Glutamatergic neuron (in vitro differentiated cells): ENCODE measurements at regions not wholly inside any gene's neighbourhood (a gene's known extent, or its start where the extent isn't known, plus 50 kb on each side); places are given as distances from the start of the nearest gene placed in this dataset.

ENCODE experiments used
- DNase-seq: peaks from one replicate; pipeline ENCODE4 v3.0.0; 2022
- H3K27ac Mint-ChIP-seq: one replicate; pipeline ENCODE4 v1.8.0; 2020; ENCODE audit warnings: mild to moderate bottlenecking, mixed read lengths, inconsistent platforms; ENCODE audit not compliant: unreplicated experiment
- H3K27me3 Mint-ChIP-seq: one replicate; pipeline ENCODE4 v1.8.0; 2020; ENCODE audit warnings: mild to moderate bottlenecking, moderate library complexity, mixed read lengths, inconsistent platforms; ENCODE audit not compliant: unreplicated experiment
- H3K36me3 Mint-ChIP-seq: one replicate; pipeline ENCODE4 v1.8.0; 2020; ENCODE audit warnings: mild to moderate bottlenecking, mixed read lengths, inconsistent platforms; ENCODE audit not compliant: unreplicated experiment
- H3K4me1 Mint-ChIP-seq: one replicate; pipeline ENCODE4 v1.8.0; 2020; ENCODE audit warnings: mild to moderate bottlenecking, low read depth, mixed read lengths, inconsistent platforms; ENCODE audit not compliant: unreplicated experiment
- H3K4me3 Mint-ChIP-seq: one replicate; pipeline ENCODE4 v1.8.0; 2020; ENCODE audit warnings: mild to moderate bottlenecking, mixed read lengths, inconsistent platforms; ENCODE audit not compliant: unreplicated experiment
- H3K9me3 Mint-ChIP-seq: one replicate; pipeline ENCODE4 v1.8.0; 2020; ENCODE audit warnings: mild to moderate bottlenecking, moderate library complexity, mixed read lengths, inconsistent platforms; ENCODE audit not compliant: unreplicated experiment
- TF ChIP-seq, protein P1 (sequence below): fragments of 200-600 bp; sonication (generic); IDR thresholded peaks from one replicate; pipeline ENCODE4 v1.5.0; 2021; ENCODE audit not compliant: partially characterized antibody, unreplicated experiment

DNA sequence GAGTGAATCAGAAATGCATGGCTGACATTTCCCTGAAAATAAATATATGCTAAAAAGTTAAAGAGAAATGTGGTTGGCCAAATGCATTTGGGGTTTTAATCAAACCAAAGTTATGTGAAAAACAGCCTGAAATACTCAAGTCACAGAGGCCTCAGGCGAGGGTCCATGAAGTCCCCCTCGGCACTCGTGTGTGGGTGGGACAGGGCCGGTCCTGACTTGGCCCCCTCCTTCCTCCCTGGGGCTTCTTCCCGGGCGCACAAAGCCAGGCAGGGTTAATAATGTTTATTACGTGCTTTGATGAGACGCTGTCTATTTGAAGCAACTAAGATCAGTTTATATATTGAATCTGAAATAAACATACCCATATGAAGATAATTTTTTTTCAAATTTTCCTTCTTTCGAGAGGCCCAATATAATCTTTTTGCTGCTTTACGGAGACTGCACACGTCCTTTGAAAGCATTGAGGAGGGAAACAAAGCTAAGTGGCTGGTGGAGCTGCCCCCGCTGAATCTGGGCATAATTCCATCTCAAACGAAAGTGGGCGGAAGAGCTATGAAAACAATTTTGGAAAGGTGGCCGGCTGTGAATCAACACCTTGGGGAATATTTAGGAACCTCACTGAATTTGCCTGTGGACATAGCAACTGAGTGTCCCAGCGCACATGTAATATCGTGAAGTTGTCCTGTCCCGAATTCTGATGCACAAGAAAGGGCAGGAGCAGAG is 55.8 kb upstream of the SMOC2 start:
- Mint-ChIP-seq H3K27ac (no peak overlapping the region), H3K4me3 (no peak overlapping the region), H3K4me1 (peaks cover 2% of the 10 kb centered on the region), H3K27me3 (peaks cover 11% of the 10 kb centered on the region), H3K36me3 (no peaks in the 10 kb centered on the region), H3K9me3 (peaks cover 6% of the 10 kb centered on the region)
- DNase-seq = no peak
- TF ChIP-seq, protein P1, sequence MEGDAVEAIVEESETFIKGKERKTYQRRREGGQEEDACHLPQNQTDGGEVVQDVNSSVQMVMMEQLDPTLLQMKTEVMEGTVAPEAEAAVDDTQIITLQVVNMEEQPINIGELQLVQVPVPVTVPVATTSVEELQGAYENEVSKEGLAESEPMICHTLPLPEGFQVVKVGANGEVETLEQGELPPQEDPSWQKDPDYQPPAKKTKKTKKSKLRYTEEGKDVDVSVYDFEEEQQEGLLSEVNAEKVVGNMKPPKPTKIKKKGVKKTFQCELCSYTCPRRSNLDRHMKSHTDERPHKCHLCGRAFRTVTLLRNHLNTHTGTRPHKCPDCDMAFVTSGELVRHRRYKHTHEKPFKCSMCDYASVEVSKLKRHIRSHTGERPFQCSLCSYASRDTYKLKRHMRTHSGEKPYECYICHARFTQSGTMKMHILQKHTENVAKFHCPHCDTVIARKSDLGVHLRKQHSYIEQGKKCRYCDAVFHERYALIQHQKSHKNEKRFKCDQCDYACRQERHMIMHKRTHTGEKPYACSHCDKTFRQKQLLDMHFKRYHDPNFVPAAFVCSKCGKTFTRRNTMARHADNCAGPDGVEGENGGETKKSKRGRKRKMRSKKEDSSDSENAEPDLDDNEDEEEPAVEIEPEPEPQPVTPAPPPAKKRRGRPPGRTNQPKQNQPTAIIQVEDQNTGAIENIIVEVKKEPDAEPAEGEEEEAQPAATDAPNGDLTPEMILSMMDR = no peak

DNA sequence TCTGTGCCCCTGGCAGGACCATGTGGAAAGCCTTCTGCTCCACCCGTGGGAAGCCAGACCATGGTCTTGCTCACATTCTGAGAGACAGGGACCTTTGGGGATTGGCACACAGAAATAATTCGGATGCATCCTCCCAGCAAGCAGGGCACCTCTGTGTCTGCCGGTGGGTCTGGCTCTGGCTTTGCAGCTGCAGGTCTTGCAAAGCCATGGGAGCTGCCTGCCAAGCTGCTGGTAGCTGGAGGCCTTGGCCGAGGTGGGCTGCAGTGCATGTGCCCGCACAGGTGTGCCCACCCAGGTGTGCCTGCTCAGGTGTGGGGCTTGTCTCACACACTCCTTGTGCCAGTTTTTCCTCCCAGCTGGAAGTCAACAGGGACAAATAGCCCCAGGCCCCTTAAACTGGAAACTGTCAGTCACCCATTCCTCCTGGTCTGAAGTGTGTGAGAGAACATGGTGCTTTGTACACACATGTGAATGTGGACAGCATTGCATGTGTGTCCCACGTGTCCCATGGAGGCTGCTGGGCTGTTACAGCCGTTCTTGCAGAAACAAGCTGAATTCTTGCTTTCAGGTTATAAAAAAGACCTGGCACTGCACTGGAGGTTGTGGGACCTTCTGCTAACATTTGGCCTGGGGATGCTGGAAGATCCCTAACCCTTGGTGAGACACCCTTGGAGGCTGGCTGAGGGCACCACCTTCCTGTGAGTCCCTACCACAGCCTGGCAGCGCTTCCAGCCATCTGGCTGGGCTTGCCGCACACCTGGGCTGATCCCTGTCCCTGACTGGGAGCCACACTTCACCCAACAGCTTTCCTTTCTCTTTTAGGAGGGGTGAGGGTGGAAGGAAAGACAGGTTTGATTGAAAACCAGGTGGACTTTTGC is 54.9 kb upstream of the SMOC2 start:
- Mint-ChIP-seq H3K9me3 (peaks cover 2% of the 10 kb centered on the region), H3K4me1 (peaks cover 2% of the 10 kb centered on the region), H3K27me3 (peaks cover 8% of the 10 kb centered on the region), H3K4me3 (no peak overlapping the region), H3K27ac (no peak overlapping the region), H3K36me3 (no peaks in the 10 kb centered on the region)
- TF ChIP-seq, protein P1 = no peak
- no peak for DNase-seq

DNA sequence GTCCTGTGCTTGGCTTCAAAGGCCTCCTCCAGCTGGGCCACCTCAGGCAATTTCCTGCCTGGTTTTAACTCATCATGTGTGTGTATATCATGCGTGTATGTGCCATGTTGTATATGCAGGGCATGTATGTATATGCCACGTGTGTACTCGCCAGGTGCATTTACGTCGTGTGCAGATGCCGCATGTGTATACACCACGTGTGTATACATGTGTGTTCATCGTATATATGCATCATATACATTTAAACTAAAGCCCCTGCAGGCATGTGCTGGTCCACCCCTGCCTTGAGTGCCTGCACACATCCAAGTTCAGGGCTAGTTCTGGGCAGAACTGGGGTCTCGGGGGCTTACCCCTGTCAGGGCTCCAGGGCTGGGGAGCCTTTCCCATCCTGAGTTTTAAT is 54.0 kb upstream of the SMOC2 start:
- Mint-ChIP-seq H3K4me3 (no peak overlapping the region), H3K27me3 (peaks cover 8% of the 10 kb centered on the region), H3K27ac (no peak overlapping the region), H3K36me3 (no peaks in the 10 kb centered on the region), H3K4me1 (peaks cover 2% of the 10 kb centered on the region), H3K9me3 (peaks cover 2% of the 10 kb centered on the region)
- DNase-seq = no peak
- TF ChIP-seq, protein P1 = no peak

DNA sequence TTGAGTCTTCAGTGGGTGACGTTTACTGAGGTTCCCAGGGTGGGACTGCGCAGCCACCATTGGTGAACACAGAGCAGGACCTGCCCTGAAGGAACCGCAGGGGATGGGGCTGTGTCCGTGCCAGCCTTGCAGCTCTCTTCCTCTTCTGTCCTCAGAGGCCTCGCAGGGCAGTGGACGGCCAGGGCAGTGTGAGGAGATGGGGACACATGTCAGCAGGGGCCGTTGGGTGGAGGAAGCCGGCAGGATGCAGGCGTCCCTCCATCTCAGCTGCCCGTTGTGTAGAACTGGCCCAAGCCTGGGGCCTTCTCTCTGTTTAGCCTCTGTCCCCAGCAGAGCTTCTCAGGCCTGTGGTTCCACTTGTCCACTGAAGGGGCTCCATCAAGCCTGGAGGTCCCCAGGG is 53.6 kb upstream of the SMOC2 start:
- TF ChIP-seq, protein P1 = no peak
- peaks cover 8% of the 10 kb centered on the region for H3K27me3 Mint-ChIP-seq
- H3K27ac Mint-ChIP-seq = no peak overlapping the region
- no peak overlapping the region for H3K4me3 Mint-ChIP-seq
- H3K36me3 Mint-ChIP-seq = no peaks in the 10 kb centered on the region
- H3K4me1 Mint-ChIP-seq = peaks cover 2% of the 10 kb centered on the region
- H3K9me3 Mint-ChIP-seq = peaks cover 2% of the 10 kb centered on the region
- DNase-seq = no peak

DNA sequence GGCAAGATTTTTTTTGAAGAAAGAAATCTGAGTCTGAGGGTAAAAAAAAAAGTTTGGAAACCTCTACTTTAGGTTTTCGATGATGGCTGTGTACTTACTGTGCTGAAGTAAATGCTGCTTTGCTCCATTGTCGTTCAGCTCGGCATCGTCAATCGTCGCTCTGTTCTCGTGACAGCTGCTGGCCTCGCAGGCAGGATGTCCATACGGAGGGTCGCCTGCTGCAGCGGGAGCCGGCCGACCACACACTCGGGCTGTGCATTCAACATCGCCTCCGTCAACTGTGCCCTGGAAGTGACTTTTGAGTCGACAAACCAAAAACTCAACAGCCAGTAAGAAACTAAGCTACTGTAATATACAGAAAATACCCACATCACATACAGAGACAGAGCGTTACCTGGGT is 53.1 kb upstream of the SMOC2 start:
- Mint-ChIP-seq H3K9me3 (peaks cover 1% of the 10 kb centered on the region), H3K27ac (no peak overlapping the region), H3K36me3 (no peaks in the 10 kb centered on the region), H3K27me3 (peaks cover 8% of the 10 kb centered on the region), H3K4me1 (peaks cover 2% of the 10 kb centered on the region), H3K4me3 (no peak overlapping the region)
- TF ChIP-seq, protein P1 = no peak
- DNase-seq = no peak
